ENCODE measurements at regions not wholly inside any gene's neighbourhood (a gene's known extent, or its start where the extent isn't known, plus 50 kb on each side); places are given as distances from the start of the nearest gene placed in this dataset.

GRCh38 chr6:167674486-167674885 is 152.2 kb upstream of the AFDN start:
- DNase-seq (ENCODE audit: low spot score), result no peak

GRCh38 chr6:167676000-167676665 is 150.6 kb upstream of the AFDN start:
- no peak for DNase-seq (ENCODE audit: low spot score)

GRCh38 chr6:167676666-167677421 is 149.9 kb upstream of the AFDN start:
- DNase-seq (ENCODE audit: low spot score), result no peak

GRCh38 chr6:167677422-167677789 is 149.3 kb upstream of the AFDN start:
- DNase-seq (ENCODE audit: low spot score), result no peak

GRCh38 chr6:167678102-167679101 is 148.3 kb upstream of the AFDN start:
- DNase-seq (ENCODE audit: low spot score), result no peak

GRCh38 chr6:167679122-167679736 is 147.5 kb upstream of the AFDN start:
- DNase-seq (ENCODE audit: low spot score), result no peak

GRCh38 chr6:167679790-167680604 is 146.7 kb upstream of the AFDN start:
- DNase-seq (ENCODE audit: low spot score), result no peak

GRCh38 chr6:167680605-167681149 is 146.0 kb upstream of the AFDN start:
- no peak for DNase-seq (ENCODE audit: low spot score)

- DNase-seq (ENCODE audit: low spot score), result no peak
Measured at GRCh38 chr6:167682125-167682524, 144.6 kb upstream of the AFDN start.

GRCh38 chr6:167682546-167683027 is 144.1 kb upstream of the AFDN start:
- no peak for DNase-seq (ENCODE audit: low spot score)

GRCh38 chr6:167683028-167683862 is 143.5 kb upstream of the AFDN start:
- peak; percentile 95 for DNase-seq (ENCODE audit: low spot score)

GRCh38 chr6:167684276-167685104 is 142.2 kb upstream of the AFDN start:
- DNase-seq (ENCODE audit: low spot score), result no peak

- no peak for DNase-seq (ENCODE audit: low spot score)
Measured at GRCh38 chr6:167685654-167686053, 141.1 kb upstream of the AFDN start.

GRCh38 chr6:167686204-167686893 is 140.4 kb upstream of the AFDN start:
- no peak for DNase-seq (ENCODE audit: low spot score)

- DNase-seq (ENCODE audit: low spot score), result no peak
Measured at GRCh38 chr6:167687116-167687725, 139.5 kb upstream of the AFDN start.

GRCh38 chr6:167688123-167688522 is 138.6 kb upstream of the AFDN start:
- no peak for DNase-seq (ENCODE audit: low spot score)

- no peak for DNase-seq (ENCODE audit: low spot score)
Measured at GRCh38 chr6:167689278-167689677, 137.4 kb upstream of the AFDN start.

- no peak for DNase-seq (ENCODE audit: low spot score)
Measured at GRCh38 chr6:167689751-167690150, 137.0 kb upstream of the AFDN start.

Data from putamen (tissue), 1 donor.